ENCODE measurements at regions not wholly inside any gene's neighbourhood (a gene's known extent, or its start where the extent isn't known, plus 50 kb on each side); places are given as distances from the start of the nearest gene placed in this dataset.

DNA sequence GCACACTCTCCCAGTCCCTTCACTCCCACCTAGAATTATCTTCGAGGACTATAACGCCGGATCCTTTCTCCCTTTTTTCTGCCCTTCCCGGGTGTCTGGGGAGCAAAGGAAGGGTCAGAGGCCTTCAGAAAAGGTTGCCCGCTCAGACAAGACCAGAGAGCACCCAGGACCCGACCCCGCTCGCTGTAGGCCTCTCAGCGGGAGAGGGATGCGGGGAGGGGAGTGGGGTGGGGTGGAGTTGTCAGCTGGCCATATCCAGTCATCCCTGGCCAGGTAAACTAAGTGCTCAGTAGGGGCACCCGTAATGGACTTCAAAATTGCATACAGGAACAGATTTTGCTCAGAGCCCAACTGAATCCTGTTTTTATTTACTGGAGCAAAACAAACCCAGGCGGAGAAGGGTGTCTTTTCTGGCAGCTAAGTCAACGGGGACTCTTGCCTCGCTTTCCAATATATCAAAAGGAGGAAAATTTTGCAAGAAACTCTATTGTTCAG lies 65.0 kb downstream of the NOL4 start:
- DNase-seq = peak in 1 of 2 experiments; percentile 40

GRCh38 chr18:34158881-34159690 lies 65.6 kb downstream of the NOL4 start:
- peak; percentile 79 to 94 for DNase-seq

GRCh38 chr18:34153711-34154110 lies 71.0 kb downstream of the NOL4 start:
- peak in 1 of 2 experiments; percentile 2 for DNase-seq

DNA sequence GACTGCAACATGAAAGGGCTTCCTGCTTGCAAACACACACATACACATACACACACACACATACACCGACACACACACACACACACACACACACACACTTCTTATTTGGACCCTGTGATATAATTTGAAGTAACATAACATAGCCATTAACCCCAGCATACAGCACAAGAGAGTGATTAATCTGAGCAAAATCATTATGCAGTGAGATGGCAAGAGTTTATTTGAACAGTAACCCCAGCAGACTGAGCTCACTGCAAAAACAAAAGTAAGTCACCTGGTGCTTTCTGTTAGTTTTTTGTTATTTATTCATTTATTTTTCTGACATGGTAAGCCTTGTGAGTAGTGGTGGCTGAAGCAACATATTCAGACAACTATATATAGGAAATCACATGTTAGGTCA lies 93.7 kb downstream of the NOL4 start:
- no peak for DNase-seq

DNA sequence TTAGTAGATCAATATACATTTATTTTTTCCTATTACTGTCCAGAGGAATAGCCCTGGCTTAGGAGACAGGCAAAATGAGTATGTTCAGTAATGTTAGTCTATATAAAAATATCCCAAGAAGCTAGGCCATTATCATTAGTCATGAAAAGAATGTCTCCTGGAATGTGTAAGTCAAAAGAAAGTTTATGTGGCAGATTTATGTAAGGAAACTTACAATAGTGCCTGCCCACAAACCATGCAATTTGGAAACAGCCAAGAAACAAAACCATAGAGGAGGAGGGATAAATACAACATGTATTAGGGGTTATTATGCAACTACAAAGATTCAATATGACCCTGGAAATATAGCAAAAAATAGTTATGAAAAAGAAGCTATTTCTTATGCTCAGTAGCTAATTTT lies 96.3 kb downstream of the NOL4 start:
- DNase-seq = no peak

GRCh38 chr18:34126121-34126520 lies 98.6 kb downstream of the NOL4 start:
- no peak for DNase-seq

DNA sequence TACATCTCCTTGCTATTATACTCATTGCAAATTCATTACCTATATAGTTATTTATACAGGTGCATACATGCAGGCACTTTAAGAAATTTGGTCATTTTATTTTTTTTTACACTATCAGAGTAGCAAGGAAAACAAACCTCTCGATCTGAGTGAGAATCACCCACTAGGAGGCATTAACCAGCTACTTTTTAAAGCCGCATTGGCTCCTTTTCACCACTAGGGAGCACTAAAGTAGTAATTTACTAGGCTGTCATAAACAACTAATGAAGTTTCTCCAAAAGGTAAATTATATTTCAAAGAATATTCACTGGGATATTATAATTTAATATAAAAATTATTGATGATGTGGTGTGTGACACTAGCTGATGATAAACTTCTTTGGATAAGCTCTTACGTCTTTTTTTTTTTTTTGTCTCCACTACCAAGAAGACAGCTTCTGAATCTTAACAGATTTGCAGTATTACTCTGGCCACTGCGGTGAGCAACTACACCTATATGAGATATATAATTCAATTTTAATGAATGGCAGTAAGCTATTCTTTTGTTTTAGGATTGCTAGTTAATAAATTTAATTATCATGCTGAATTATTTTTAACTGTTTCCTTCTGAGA lies 101.9 kb downstream of the NOL4 start:
- DNase-seq = peak; percentile 29 to 68

DNA sequence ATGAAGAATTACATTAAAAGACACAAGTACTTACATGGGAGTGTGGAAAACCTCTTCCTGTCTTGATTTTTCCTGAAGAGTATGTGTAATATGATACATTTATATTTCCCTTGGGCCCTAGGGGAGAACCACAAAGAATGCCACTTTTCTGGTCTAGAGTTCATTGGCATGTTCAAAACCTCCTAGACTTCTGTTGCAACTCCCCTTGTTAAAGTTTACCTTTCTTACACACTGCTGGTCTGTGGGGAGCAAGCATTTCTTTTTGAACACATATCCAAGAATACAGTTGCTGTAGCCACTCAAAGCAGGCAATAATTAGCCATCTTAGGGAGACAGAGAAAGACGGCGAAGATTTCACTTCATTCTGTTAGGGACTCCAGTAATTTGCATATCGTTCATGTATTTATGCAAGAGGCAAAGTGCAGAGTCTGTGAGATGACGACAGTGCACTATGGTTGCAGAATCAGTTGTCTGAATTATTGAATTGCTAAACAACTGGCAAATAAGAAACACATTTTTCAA lies 103.5 kb downstream of the NOL4 start:
- peak; percentile 83 to 94 for DNase-seq

DNA sequence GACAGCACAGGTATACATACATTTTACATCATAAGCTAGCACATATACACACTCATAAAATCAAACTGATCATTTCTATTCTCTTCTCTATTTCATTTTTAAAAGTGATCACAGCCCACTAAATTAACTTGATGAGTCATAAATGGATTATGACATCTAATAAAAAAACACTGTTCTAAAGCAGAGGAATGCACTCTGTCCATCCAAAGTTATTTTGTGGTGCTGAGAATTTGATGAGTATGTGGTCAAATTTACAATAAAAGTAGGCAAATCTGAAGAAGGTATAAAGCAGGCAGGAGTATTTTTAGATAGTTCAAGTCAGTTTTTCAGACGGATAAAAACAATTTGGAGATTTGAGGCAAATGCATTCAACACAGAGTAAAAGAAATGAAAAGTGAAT lies 104.4 kb downstream of the NOL4 start:
- DNase-seq = no peak

- DNase-seq = no peak
Measured at GRCh38 chr18:34117319-34117718, 107.4 kb downstream of the NOL4 start.

- peak in 1 of 2 experiments; percentile 3 for DNase-seq
Measured at GRCh38 chr18:34115409-34116081, 109.2 kb downstream of the NOL4 start.

- no peak for DNase-seq
Measured at GRCh38 chr18:34114996-34115395, 109.7 kb downstream of the NOL4 start.

- DNase-seq = no peak
Measured at GRCh38 chr18:34108206-34108605, 116.5 kb downstream of the NOL4 start.

- no peak for DNase-seq
Measured at GRCh38 chr18:34098109-34098508, 126.6 kb downstream of the NOL4 start.

DNA sequence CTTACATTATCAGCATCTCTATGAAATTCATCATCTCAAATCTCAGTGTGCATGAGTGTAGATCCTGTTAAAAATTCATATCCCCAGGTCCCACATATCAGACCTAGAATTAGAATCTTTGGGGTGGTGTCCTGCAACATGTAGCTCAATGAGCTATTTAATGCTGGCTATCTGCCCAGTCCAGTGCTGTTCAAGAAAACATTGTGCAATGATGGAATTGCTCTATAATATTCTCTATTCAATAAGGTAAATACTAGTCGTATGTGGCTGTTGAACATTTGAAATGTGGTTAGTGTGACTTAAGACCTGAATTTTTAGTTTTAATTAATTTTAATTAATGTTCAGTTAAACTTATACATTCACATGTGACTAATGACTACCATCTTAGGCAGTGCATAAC lies 127.4 kb downstream of the NOL4 start:
- no peak for DNase-seq

GRCh38 chr18:34094148-34094547 lies 130.6 kb downstream of the NOL4 start:
- DNase-seq = no peak

GRCh38 chr18:34092796-34093195 lies 131.9 kb downstream of the NOL4 start:
- DNase-seq = no peak

GRCh38 chr18:34086370-34086769 lies 138.3 kb downstream of the NOL4 start:
- DNase-seq = no peak

DNA sequence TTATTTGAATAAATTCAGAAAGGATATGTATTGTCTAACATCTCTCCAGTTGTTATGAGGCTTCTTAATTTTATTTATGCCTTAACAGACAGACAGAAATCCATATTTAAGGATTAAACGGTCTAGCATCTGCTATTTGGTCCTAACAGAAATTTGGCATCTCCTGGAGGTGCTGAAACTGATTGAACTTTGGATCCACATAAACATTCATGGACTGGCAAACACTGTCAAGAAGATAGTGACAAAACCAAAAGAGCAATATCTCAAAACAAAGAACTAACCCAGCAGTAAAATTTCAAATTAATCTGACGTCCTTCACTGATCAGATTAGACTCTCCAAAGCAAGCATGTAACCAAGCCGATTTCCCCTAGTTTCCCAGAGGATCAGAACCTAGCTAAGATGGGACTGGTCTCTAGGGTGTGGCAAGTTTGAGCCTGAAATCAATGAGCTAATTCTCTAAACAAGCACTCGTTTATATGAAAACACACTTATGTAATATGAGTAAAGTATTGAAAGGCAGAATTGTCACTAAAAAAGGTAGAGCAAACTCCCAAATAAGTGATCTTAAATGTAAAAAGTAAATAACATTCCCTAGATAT lies 139.5 kb downstream of the NOL4 start:
- DNase-seq = no peak

- DNase-seq = no peak
Measured at GRCh38 chr18:34084635-34085034, 140.1 kb downstream of the NOL4 start.

DNA sequence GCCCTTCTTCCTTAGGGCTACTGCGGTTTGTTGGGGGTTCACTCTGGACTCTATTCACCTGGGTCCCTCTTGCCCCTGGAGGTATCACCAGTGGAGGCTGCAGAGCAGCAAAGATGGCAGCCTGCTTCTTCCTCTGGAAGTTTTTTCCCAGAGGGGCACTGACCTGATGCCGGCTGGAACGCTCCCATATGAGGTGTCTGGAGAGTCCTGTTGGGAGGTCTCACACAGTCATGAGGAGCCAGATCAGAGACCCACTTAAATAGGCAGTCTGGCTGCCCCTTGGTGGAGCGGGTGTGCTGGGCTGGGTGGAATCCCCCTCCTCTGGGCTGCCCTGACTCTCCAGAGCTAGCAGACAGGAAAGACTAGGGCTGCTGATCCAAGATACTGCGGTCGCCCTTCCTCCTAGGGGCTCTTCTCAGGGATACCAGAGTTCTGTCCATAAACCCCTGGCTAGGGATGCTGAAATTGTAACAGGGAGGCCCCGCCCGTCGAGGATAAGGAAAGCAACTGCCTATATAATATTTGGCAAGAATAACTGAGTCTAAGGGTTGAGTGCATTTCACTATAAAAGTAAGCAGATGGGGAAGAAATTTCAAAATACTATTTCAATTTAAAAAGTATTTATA lies 140.7 kb downstream of the NOL4 start:
- no peak for DNase-seq

DNA sequence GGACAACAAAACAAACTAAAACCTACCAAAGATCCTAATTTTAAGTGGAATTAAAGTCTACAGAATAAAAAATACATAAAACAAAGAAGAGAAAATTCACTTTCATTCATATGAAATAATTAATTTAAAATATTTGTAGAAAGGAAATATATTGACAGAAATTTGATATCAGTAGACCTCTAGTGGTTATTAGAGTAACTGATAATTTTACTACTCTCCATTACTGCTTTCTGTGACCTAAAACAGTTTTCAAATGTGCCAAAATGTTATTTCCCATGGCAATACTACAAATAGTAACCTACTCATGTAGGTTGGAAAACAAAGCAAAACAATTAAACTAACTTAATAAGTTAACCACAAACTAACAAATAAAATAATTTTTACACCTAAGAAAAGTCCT lies 147.1 kb downstream of the NOL4 start:
- no peak for DNase-seq
